A549 (cell line): ENCODE measurements at regions not wholly inside any gene's neighbourhood (a gene's known extent, or its start where the extent isn't known, plus 50 kb on each side); places are given as distances from the start of the nearest gene placed in this dataset.

Experiments used
- ATAC-seq, 2 experiments: fragments of 200-7000 bp in 1 of 2; fragments of >200 bp in 1 of 2; cut with Nextera tagmentation in 1 of 2; cut with Tn5 transposase in 1 of 2; 3 replicates each; pipeline versions ENCODE4 v1.8.0 to v1.9.1; 2018 to 2020; ENCODE audit warnings: mild to moderate bottlenecking in 1 of 2, moderate library complexity in 1 of 2
- CTCF ChIA-PET: fragments of 300-600 bp; sonication (Branson Sonifier 250); formaldehyde crosslinking; extraction: SDS; loops from one replicate; lab custom pipeline; 2021; ENCODE audit warnings: antibody characterized with exemption, inconsistent platforms; lab: Yijun Ruan, JAX
- POLR2A ChIA-PET: fragments of 350-600 bp; formaldehyde crosslinking; extraction: SDS; loops from one replicate; lab custom pipeline; 2021; ENCODE audit warnings: antibody characterized with exemption, inconsistent platforms; lab: Yijun Ruan, JAX
- DNase-seq, 2 experiments: peaks; one replicate each; pipeline versions ENCODE4 v3.0.0 to v3.0.0-alpha.2; 2011 to 2016; ENCODE audit warnings: low read depth in 1 of 2, low spot score in 1 of 2
- FAIRE-seq: peaks from 2 replicates; lab custom pipeline; 2011; peaks lifted over from hg19 to GRCh38; lab: Jason Lieb, UNC
- H3K27ac ChIP-seq, 2 experiments: fragments of >200 bp; sonication (Bioruptor Twin); formaldehyde crosslinking; 3 replicates each; pipeline ENCODE4 v1.5.1; 2016 to 2017
- H3K4me1 ChIP-seq: fragments of >200 bp; sonication (Bioruptor Twin); formaldehyde crosslinking; 3 replicates; pipeline ENCODE4 v1.6.1; 2016
- H3K4me2 ChIP-seq: fragments of >200 bp; sonication (Bioruptor Twin); formaldehyde crosslinking; 3 replicates; pipeline ENCODE4 v1.6.1; 2016
- H3K4me3 ChIP-seq: fragments of >200 bp; sonication (Bioruptor Twin); formaldehyde crosslinking; 3 replicates; pipeline ENCODE4 v1.5.1; 2016
- H3K9me3 ChIP-seq: fragments of >200 bp; sonication (Bioruptor Twin); formaldehyde crosslinking; 3 replicates; pipeline ENCODE4 v1.6.1; 2016
- CBX2 ChIP-seq: fragments of 200-600 bp; sonication (generic); IDR thresholded peaks from 2 replicates; pipeline ENCODE4 v1.6.1; 2016; ENCODE audit warnings: low read depth, mild to moderate bottlenecking, borderline replicate concordance
- CHD4 ChIP-seq: fragments of 200-600 bp; sonication (generic); IDR thresholded peaks from 2 replicates; pipeline ENCODE4 v1.6.1; 2016; ENCODE audit warnings: antibody characterized with exemption, mild to moderate bottlenecking, borderline replicate concordance
- EHMT2 ChIP-seq: fragments of 200-600 bp; sonication (generic); IDR thresholded peaks from 2 replicates; pipeline ENCODE4 v1.6.1; 2016; ENCODE audit warnings: antibody characterized with exemption, low read depth, mild to moderate bottlenecking, moderate library complexity
- ESRRA ChIP-seq: fragments of 150-350 bp; IDR thresholded peaks from 2 replicates; pipeline ENCODE4 v1.6.1; 2014; ENCODE audit warnings: mild to moderate bottlenecking, low read length, borderline replicate concordance
- FOXS1 ChIP-seq: fragments of 250-450 bp; sonication (Bioruptor Pico); IDR thresholded peaks from 2 replicates; pipeline ENCODE4 v1.5.0; 2020; ENCODE audit warnings: mild to moderate bottlenecking, moderate library complexity
- HEYL ChIP-seq: fragments of 250-450 bp; sonication (Bioruptor Pico); IDR thresholded peaks from 2 replicates; pipeline ENCODE4 v1.8.0; 2021; ENCODE audit warnings: mild to moderate bottlenecking, moderate library complexity
- HOXA7 ChIP-seq: fragments of 250-450 bp; sonication (Bioruptor Pico); IDR thresholded peaks from 2 replicates; pipeline ENCODE4 v1.5.0; 2020; ENCODE audit warnings: mild to moderate bottlenecking, moderate library complexity
- JUN ChIP-seq, 2 experiments: fragments of >200 bp; sonication (Bioruptor Twin); formaldehyde crosslinking; IDR thresholded peaks; 2 replicates in 1 of 2; 3 replicates in 1 of 2; pipeline ENCODE4 v1.6.1; 2016 to 2017
- MAFK ChIP-seq: fragments of 450-650 bp; IDR thresholded peaks from 2 replicates; pipeline ENCODE4 v1.6.1; 2014; ENCODE audit not compliant: partially characterized antibody
- POLR2AphosphoS2 ChIP-seq: conservative IDR thresholded peaks from 2 replicates; pipeline ENCODE4 v1.6.1; 2012; ENCODE audit warnings: low read length, improper control_type of control experiment, inconsistent platforms
- RNF2 ChIP-seq: fragments of 200-600 bp; sonication (generic); IDR thresholded peaks from 2 replicates; pipeline ENCODE4 v1.6.1; 2016; ENCODE audit warnings: low read depth, mild to moderate bottlenecking, antibody characterized with exemption, moderate library complexity, borderline replicate concordance
- WGBS: methylation state at CpG from one replicate; pipeline ENCODE4 v1.1.6; 2017; ENCODE audit errors: missing lambda C conversion rate; 5-methylcytosine and 5-hydroxymethylcytosine counted together
- TF ChIP-seq, protein P1 (sequence below): fragments of 150-350 bp; IDR thresholded peaks from 2 replicates; pipeline ENCODE4 v1.6.1; 2014; ENCODE audit warnings: low read depth, mild to moderate bottlenecking, low read length
- TF ChIP-seq, protein P2 (sequence below): fragments of 250-450 bp; sonication (Bioruptor Pico); IDR thresholded peaks from 2 replicates; pipeline ENCODE4 v1.5.0; 2020; ENCODE audit warnings: low read depth, mild to moderate bottlenecking, moderate library complexity
- TF ChIP-seq, protein P3 (sequence below): IDR thresholded peaks from 2 replicates; pipeline ENCODE4 v1.6.1; 2012; ENCODE audit warnings: low read depth, borderline replicate concordance
- TF ChIP-seq, protein P4 (sequence below): fragments of 200-600 bp; sonication (generic); IDR thresholded peaks from 2 replicates; pipeline ENCODE4 v1.6.1; 2016; ENCODE audit warnings: antibody characterized with exemption, mild to moderate bottlenecking, moderate library complexity
- TF ChIP-seq, protein P5 (sequence below): IDR thresholded peaks from 2 replicates; pipeline ENCODE4 v1.6.1; 2012
- TF ChIP-seq, protein P6 (sequence below): fragments of >200 bp; sonication (Bioruptor Twin); formaldehyde crosslinking; IDR thresholded peaks from 3 replicates; pipeline ENCODE4 v1.6.1; 2016
- TF ChIP-seq, protein P7 (sequence below): fragments of 450-650 bp; IDR thresholded peaks from 2 replicates; pipeline ENCODE4 v1.6.1; 2014; ENCODE audit warnings: antibody characterized with exemption

DNA sequence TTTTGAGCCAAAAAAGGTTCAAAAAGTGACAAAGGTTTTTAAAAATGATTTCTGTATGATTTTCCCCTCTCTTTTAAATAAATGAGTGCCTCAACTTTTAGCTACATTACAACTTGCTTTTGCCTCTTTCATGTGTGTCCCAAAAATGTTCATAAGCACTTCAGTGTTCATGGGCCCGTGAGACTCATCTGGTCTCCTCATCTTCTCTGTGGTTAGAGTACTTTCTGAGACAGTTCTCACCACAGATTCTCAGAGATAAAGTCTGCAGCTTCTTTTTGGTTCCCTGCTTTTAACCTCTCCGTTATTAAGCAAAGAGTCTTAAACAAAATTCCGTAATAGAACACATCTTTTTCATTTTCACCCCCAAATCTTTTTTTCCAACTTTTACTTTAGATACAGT, 156.9 kb downstream of the DLEU7 start:
- Histone ChIP-seq H3K9me3 (no peaks in the 10 kb centered on the region), H3K4me1 (no peaks in the 10 kb centered on the region), H3K4me2 (no peak overlapping the region), H3K4me3 (no peak overlapping the region), H3K27ac (no peak overlapping the region)
- ChIA-PET CTCF (no interaction called here), POLR2A (no interaction called here)
- 84% methylated on average over 3 of the region's 3 CpGs for WGBS
- ATAC-seq (no peak), FAIRE-seq (no peak), DNase-seq (no peak)
- no peak for TF ChIP-seq POLR2AphosphoS2

DNA sequence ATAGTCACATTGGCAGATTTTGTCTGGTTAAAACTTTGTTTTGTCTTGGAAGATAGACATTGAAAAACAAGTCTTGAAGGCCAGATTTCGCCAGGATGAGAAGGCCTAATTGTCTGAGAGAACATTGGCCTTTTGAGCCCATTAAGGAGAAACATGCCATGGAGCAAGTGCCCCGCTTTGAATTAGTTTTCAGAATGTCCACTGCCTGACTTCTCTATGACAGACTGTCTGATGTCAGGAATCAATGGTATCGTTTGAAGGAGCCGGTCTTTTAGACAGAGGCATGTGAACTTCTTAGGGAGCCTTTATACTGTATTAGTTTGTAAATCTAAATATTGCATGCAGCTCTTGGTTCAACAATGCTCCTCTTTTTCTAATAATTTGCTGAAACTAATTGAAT, 155.9 kb downstream of the DLEU7 start:
- no peak for FAIRE-seq
- 73% methylated on average over 4 of the region's 4 CpGs for WGBS

DNA sequence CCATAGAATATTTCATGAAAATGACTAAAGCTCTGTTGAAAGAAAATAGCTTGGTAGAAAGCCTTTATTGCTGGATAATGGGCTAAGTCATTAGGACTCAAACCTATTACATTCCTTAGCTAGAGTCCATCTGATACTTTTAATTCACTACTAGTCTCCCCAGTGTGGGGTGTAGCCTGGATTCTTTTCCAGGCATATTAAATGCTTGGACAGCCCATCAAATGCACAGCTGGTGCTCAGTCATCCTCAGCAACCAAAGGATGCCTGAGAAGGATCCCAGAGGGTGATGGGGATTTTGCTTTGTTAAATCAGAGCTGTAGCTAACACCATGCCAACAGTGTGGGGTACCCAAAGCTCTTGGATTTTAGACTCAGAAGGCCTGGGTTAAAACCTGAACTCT, 153.5 kb downstream of the DLEU7 start:
- no peak for DNase-seq
- H3K4me1 ChIP-seq = no peaks in the 10 kb centered on the region
- ChIA-PET CTCF (no interaction called here), POLR2A (no interaction called here)
- FAIRE-seq = no peak
- no peak overlapping the region for H3K4me3 ChIP-seq
- no peaks in the 10 kb centered on the region for H3K9me3 ChIP-seq
- no peak overlapping the region for H3K4me2 ChIP-seq
- no peak for ATAC-seq
- H3K27ac ChIP-seq = no peak overlapping the region
- TF ChIP-seq, protein P1, sequence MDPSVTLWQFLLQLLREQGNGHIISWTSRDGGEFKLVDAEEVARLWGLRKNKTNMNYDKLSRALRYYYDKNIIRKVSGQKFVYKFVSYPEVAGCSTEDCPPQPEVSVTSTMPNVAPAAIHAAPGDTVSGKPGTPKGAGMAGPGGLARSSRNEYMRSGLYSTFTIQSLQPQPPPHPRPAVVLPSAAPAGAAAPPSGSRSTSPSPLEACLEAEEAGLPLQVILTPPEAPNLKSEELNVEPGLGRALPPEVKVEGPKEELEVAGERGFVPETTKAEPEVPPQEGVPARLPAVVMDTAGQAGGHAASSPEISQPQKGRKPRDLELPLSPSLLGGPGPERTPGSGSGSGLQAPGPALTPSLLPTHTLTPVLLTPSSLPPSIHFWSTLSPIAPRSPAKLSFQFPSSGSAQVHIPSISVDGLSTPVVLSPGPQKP = no peak
- TF ChIP-seq JUN (IDR thresholded peaks at IDR 0.05) (no peak), FOXS1 (CRISPR knock-in tag) (no peak), HEYL (CRISPR knock-in tag) (no peak)
- TF ChIP-seq, protein P2, sequence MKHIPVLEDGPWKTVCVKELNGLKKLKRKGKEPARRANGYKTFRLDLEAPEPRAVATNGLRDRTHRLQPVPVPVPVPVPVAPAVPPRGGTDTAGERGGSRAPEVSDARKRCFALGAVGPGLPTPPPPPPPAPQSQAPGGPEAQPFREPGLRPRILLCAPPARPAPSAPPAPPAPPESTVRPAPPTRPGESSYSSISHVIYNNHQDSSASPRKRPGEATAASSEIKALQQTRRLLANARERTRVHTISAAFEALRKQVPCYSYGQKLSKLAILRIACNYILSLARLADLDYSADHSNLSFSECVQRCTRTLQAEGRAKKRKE (CRISPR knock-in tag) = no peak
- TF ChIP-seq, protein P3, sequence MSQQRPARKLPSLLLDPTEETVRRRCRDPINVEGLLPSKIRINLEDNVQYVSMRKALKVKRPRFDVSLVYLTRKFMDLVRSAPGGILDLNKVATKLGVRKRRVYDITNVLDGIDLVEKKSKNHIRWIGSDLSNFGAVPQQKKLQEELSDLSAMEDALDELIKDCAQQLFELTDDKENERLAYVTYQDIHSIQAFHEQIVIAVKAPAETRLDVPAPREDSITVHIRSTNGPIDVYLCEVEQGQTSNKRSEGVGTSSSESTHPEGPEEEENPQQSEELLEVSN = no peak
- TF ChIP-seq, protein P4, sequence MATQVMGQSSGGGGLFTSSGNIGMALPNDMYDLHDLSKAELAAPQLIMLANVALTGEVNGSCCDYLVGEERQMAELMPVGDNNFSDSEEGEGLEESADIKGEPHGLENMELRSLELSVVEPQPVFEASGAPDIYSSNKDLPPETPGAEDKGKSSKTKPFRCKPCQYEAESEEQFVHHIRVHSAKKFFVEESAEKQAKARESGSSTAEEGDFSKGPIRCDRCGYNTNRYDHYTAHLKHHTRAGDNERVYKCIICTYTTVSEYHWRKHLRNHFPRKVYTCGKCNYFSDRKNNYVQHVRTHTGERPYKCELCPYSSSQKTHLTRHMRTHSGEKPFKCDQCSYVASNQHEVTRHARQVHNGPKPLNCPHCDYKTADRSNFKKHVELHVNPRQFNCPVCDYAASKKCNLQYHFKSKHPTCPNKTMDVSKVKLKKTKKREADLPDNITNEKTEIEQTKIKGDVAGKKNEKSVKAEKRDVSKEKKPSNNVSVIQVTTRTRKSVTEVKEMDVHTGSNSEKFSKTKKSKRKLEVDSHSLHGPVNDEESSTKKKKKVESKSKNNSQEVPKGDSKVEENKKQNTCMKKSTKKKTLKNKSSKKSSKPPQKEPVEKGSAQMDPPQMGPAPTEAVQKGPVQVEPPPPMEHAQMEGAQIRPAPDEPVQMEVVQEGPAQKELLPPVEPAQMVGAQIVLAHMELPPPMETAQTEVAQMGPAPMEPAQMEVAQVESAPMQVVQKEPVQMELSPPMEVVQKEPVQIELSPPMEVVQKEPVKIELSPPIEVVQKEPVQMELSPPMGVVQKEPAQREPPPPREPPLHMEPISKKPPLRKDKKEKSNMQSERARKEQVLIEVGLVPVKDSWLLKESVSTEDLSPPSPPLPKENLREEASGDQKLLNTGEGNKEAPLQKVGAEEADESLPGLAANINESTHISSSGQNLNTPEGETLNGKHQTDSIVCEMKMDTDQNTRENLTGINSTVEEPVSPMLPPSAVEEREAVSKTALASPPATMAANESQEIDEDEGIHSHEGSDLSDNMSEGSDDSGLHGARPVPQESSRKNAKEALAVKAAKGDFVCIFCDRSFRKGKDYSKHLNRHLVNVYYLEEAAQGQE = no peak
- TF ChIP-seq, protein P5, sequence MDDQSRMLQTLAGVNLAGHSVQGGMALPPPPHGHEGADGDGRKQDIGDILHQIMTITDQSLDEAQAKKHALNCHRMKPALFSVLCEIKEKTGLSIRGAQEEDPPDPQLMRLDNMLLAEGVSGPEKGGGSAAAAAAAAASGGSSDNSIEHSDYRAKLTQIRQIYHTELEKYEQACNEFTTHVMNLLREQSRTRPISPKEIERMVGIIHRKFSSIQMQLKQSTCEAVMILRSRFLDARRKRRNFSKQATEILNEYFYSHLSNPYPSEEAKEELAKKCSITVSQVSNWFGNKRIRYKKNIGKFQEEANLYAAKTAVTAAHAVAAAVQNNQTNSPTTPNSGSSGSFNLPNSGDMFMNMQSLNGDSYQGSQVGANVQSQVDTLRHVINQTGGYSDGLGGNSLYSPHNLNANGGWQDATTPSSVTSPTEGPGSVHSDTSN = no peak

More for the DNA sequence above, 155.9 kb downstream of the DLEU7 start:
- no peak for ATAC-seq
- Histone ChIP-seq H3K27ac (no peak overlapping the region), H3K9me3 (no peaks in the 10 kb centered on the region), H3K4me2 (no peak overlapping the region), H3K4me1 (no peaks in the 10 kb centered on the region), H3K4me3 (no peak overlapping the region)
- ChIA-PET CTCF (no interaction called here), POLR2A (no interaction called here)
- no peak for DNase-seq
- no peak for TF ChIP-seq EHMT2
- TF ChIP-seq MAFK = no peak
- TF ChIP-seq, protein P6, sequence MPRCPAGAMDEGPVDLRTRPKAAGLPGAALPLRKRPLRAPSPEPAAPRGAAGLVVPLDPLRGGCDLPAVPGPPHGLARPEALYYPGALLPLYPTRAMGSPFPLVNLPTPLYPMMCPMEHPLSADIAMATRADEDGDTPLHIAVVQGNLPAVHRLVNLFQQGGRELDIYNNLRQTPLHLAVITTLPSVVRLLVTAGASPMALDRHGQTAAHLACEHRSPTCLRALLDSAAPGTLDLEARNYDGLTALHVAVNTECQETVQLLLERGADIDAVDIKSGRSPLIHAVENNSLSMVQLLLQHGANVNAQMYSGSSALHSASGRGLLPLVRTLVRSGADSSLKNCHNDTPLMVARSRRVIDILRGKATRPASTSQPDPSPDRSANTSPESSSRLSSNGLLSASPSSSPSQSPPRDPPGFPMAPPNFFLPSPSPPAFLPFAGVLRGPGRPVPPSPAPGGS = no peak
- TF ChIP-seq, protein P3 = no peak
- no peak for TF ChIP-seq HOXA7 (CRISPR knock-in tag)
- TF ChIP-seq CHD4 = no peak
- TF ChIP-seq RNF2 = no peak
- no peak for TF ChIP-seq CBX2
- no peak for TF ChIP-seq ESRRA
- TF ChIP-seq, protein P7, sequence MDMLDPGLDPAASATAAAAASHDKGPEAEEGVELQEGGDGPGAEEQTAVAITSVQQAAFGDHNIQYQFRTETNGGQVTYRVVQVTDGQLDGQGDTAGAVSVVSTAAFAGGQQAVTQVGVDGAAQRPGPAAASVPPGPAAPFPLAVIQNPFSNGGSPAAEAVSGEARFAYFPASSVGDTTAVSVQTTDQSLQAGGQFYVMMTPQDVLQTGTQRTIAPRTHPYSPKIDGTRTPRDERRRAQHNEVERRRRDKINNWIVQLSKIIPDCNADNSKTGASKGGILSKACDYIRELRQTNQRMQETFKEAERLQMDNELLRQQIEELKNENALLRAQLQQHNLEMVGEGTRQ = no peak
